Upper lobe of left lung (tissue), 4 donors: ENCODE measurements at regions not wholly inside any gene's neighbourhood (a gene's known extent, or its start where the extent isn't known, plus 50 kb on each side); places are given as distances from the start of the nearest gene placed in this dataset.

ENCODE experiments used
- CTCF ChIP-seq, 6 experiments: fragments of 450-650 bp in 4 of 6; fragments of 200-600 bp in 2 of 6; sonication (generic) in 2 of 6; IDR thresholded peaks; one replicate each; pipeline ENCODE4 v1.5.1; 2016 to 2019; ENCODE audit warnings: antibody characterized with exemption in 6 of 6
- POLR2A ChIP-seq, 4 donors: fragments of 450-650 bp; IDR thresholded peaks; one replicate each; pipeline ENCODE4 v1.5.1; 2016 to 2017; ENCODE audit warnings: antibody characterized with exemption in 4 of 4, mild to moderate bottlenecking in 2 of 4
- POLR2AphosphoS5 ChIP-seq, 2 donors: sonication (generic); formaldehyde crosslinking; IDR thresholded peaks; one replicate each; pipeline ENCODE4 v1.5.1; 2017; ENCODE audit warnings: antibody characterized with exemption in 2 of 2

- TF ChIP-seq POLR2AphosphoS5 (IDR thresholded peaks at IDR 0.05) (no peak), CTCF (IDR thresholded peaks at IDR 0.05) (no peak), POLR2A (IDR thresholded peaks at IDR 0.05) (no peak)
Measured at GRCh38 chr4:154036856-154037255, 248.0 kb upstream of the SFRP2 start.
